Middle frontal gyrus (tissue), 1 donor: ENCODE measurements at regions not wholly inside any gene's neighbourhood (a gene's known extent, or its start where the extent isn't known, plus 50 kb on each side); places are given as distances from the start of the nearest gene placed in this dataset.

Experiments
- DNase-seq: peaks from one replicate; pipeline ENCODE4 v3.0.0-alpha.2; 2015; ENCODE audit warnings: low spot score; ENCODE audit errors: extremely low spot score

- no peak for DNase-seq
Measured at GRCh38 chr16:59743504-59743903, 1009.4 kb upstream of the GOT2 start.

GRCh38 chr16:59740858-59741257, 1006.7 kb upstream of the GOT2 start:
- no peak for DNase-seq

- DNase-seq, result no peak
Measured at GRCh38 chr16:59737274-59737673, 1003.2 kb upstream of the GOT2 start.

GRCh38 chr16:59733321-59733720, 999.2 kb upstream of the GOT2 start:
- DNase-seq, result no peak

- no peak for DNase-seq
Measured at GRCh38 chr16:59729613-59730012, 995.5 kb upstream of the GOT2 start.

GRCh38 chr16:59719121-59719520, 985.0 kb upstream of the GOT2 start:
- DNase-seq, result no peak

- DNase-seq, result no peak
Measured at GRCh38 chr16:59707436-59708226, 973.5 kb upstream of the GOT2 start.

- DNase-seq, result no peak
Measured at GRCh38 chr16:59701963-59702930, 968.1 kb upstream of the GOT2 start.

- no peak for DNase-seq
Measured at GRCh38 chr16:59699786-59700185, 965.7 kb upstream of the GOT2 start.

- no peak for DNase-seq
Measured at GRCh38 chr16:59698346-59699020, 964.4 kb upstream of the GOT2 start.

- no peak for DNase-seq
Measured at GRCh38 chr16:59697761-59698160, 963.6 kb upstream of the GOT2 start.

- DNase-seq, result no peak
Measured at GRCh38 chr16:59697236-59697635, 963.1 kb upstream of the GOT2 start.

- DNase-seq, result no peak
Measured at GRCh38 chr16:59696495-59696894, 962.4 kb upstream of the GOT2 start.

GRCh38 chr16:59690216-59690615, 956.1 kb upstream of the GOT2 start:
- no peak for DNase-seq

- DNase-seq, result no peak
Measured at GRCh38 chr16:59688006-59688405, 953.9 kb upstream of the GOT2 start.

GRCh38 chr16:59686405-59686804, 952.3 kb upstream of the GOT2 start:
- DNase-seq, result no peak

GRCh38 chr16:59684911-59685310, 950.8 kb upstream of the GOT2 start:
- no peak for DNase-seq

GRCh38 chr16:59683709-59684108, 949.6 kb upstream of the GOT2 start:
- DNase-seq, result no peak

- DNase-seq, result no peak
Measured at GRCh38 chr16:59665618-59666220, 931.6 kb upstream of the GOT2 start.

GRCh38 chr16:59658572-59658971, 924.5 kb upstream of the GOT2 start:
- no peak for DNase-seq

- no peak for DNase-seq
Measured at GRCh38 chr16:59655031-59655430, 920.9 kb upstream of the GOT2 start.
